Fibroblast of lung (primary cell): ENCODE measurements at regions not wholly inside any gene's neighbourhood (a gene's known extent, or its start where the extent isn't known, plus 50 kb on each side); places are given as distances from the start of the nearest gene placed in this dataset.

Experiments
- EZH2 ChIP-seq: IDR thresholded peaks from 2 replicates; pipeline ENCODE4 v1.5.1; 2012; ENCODE audit warnings: low read length, control low read depth, mild to moderate bottlenecking; ENCODE audit errors: missing control alignments
- TF ChIP-seq, protein P1 (sequence below), 2 donors: IDR thresholded peaks in 1 of 2; conservative IDR thresholded peaks in 1 of 2; 1 replicate in 1 of 2; 2 replicates in 1 of 2; pipeline ENCODE4 v1.5.1; 2011 to 2012; ENCODE audit warnings: low read length in 2 of 2, control low read depth in 1 of 2, inconsistent platforms in 1 of 2, low read depth in 1 of 2, mild to moderate bottlenecking in 1 of 2

DNA sequence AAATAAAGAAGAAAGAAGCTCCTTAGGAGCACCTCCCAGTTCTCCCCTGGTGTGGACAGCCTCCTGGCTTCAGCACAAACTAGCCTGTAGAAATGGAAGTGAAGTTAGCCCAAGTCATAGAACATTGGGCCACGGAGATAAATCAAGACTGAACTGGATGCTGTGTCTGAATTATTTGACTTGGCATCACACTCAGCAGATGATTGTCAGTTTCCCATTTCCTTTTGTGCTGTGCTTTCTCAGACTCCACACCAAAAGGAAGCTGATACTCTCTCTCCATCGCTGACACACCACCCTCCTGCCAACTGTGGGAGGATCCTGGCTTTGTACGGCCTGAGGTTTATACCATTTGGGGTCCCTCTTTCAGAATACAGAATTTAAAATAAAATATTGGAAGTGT, 209.8 kb downstream of the TFAP2A start:
- TF ChIP-seq, protein P1, sequence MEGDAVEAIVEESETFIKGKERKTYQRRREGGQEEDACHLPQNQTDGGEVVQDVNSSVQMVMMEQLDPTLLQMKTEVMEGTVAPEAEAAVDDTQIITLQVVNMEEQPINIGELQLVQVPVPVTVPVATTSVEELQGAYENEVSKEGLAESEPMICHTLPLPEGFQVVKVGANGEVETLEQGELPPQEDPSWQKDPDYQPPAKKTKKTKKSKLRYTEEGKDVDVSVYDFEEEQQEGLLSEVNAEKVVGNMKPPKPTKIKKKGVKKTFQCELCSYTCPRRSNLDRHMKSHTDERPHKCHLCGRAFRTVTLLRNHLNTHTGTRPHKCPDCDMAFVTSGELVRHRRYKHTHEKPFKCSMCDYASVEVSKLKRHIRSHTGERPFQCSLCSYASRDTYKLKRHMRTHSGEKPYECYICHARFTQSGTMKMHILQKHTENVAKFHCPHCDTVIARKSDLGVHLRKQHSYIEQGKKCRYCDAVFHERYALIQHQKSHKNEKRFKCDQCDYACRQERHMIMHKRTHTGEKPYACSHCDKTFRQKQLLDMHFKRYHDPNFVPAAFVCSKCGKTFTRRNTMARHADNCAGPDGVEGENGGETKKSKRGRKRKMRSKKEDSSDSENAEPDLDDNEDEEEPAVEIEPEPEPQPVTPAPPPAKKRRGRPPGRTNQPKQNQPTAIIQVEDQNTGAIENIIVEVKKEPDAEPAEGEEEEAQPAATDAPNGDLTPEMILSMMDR (conservative IDR thresholded peaks at IDR 0.05 in 1 of 2, IDR thresholded peaks at IDR 0.05 in 1 of 2; ENCODE audit: low read depth in 1 of 2, low read length in 2 of 2), result no peak
- no peak for TF ChIP-seq EZH2
